Neural progenitor cell (in vitro differentiated cells): ENCODE measurements at regions not wholly inside any gene's neighbourhood (a gene's known extent, or its start where the extent isn't known, plus 50 kb on each side); places are given as distances from the start of the nearest gene placed in this dataset.

Source experiments
- EZH2 ChIP-seq: fragments of 200-600 bp; sonication (generic); IDR thresholded peaks from 2 replicates; pipeline ENCODE4 v1.6.1; 2017; ENCODE audit warnings: antibody characterized with exemption, mild to moderate bottlenecking, moderate library complexity
- EZH2phosphoT487 ChIP-seq: fragments of 200-600 bp; sonication (generic); IDR thresholded peaks from 2 replicates; pipeline ENCODE4 v1.6.1; 2017; ENCODE audit warnings: antibody characterized with exemption
- TF ChIP-seq, protein P1 (sequence below): fragments of 200-600 bp; sonication (generic); IDR thresholded peaks from 2 replicates; pipeline ENCODE4 v1.5.1; 2017; ENCODE audit warnings: antibody characterized with exemption, mild to moderate bottlenecking

DNA sequence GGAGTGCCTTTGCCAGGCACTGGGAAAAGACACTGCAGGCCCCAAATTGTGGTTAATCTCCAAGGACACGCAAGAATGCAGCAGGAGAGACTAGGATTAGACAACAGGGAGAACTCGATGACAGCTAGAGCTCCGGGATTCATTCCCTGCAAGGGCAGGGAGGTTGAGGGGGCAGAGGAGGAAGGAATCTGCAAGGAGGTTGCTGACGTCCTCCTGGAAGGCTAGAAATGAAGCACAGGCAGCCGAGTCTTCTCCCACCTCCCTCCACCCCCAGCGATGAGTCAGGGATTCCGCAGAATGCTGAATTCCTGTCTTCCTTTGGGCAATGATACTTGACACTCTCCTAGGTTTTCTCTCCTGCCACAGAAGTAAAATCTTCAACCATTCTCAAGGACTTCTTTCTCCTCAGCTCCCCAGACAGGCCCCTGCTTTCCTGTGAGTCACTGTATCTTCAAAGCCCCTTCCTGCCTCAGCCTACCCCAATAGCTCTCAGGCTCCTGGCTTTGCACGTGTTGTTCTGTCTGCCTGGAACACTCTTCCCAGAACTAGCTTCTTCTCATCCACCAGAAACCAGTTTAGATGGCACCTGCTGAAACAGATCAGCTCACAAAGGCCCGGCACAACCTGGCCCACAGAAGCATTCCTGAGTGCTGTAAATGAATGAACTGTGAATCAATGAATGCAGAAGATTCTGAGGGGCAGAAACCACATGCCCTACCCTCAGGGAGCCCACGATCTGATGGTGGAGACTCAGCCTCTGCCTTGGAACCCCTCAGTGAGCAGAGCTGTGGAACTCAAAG lies 85.6 kb downstream of the MRPL14 start:
- TF ChIP-seq, protein P1, sequence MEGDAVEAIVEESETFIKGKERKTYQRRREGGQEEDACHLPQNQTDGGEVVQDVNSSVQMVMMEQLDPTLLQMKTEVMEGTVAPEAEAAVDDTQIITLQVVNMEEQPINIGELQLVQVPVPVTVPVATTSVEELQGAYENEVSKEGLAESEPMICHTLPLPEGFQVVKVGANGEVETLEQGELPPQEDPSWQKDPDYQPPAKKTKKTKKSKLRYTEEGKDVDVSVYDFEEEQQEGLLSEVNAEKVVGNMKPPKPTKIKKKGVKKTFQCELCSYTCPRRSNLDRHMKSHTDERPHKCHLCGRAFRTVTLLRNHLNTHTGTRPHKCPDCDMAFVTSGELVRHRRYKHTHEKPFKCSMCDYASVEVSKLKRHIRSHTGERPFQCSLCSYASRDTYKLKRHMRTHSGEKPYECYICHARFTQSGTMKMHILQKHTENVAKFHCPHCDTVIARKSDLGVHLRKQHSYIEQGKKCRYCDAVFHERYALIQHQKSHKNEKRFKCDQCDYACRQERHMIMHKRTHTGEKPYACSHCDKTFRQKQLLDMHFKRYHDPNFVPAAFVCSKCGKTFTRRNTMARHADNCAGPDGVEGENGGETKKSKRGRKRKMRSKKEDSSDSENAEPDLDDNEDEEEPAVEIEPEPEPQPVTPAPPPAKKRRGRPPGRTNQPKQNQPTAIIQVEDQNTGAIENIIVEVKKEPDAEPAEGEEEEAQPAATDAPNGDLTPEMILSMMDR: no peak
- no peak for TF ChIP-seq EZH2phosphoT487
- TF ChIP-seq EZH2: no peak
